ENCODE measurements at regions not wholly inside any gene's neighbourhood (a gene's known extent, or its start where the extent isn't known, plus 50 kb on each side); places are given as distances from the start of the nearest gene placed in this dataset.

- TF ChIP-seq, protein P1, sequence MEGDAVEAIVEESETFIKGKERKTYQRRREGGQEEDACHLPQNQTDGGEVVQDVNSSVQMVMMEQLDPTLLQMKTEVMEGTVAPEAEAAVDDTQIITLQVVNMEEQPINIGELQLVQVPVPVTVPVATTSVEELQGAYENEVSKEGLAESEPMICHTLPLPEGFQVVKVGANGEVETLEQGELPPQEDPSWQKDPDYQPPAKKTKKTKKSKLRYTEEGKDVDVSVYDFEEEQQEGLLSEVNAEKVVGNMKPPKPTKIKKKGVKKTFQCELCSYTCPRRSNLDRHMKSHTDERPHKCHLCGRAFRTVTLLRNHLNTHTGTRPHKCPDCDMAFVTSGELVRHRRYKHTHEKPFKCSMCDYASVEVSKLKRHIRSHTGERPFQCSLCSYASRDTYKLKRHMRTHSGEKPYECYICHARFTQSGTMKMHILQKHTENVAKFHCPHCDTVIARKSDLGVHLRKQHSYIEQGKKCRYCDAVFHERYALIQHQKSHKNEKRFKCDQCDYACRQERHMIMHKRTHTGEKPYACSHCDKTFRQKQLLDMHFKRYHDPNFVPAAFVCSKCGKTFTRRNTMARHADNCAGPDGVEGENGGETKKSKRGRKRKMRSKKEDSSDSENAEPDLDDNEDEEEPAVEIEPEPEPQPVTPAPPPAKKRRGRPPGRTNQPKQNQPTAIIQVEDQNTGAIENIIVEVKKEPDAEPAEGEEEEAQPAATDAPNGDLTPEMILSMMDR (IDR thresholded peaks at IDR 0.05): no peak
- TF ChIP-seq POLR2A (IDR thresholded peaks at IDR 0.05): no peak
These were observed 274.3 kb downstream of the GAS1 start for GRCh38 chr9:86672966-86673365.
